Esophagus (tissue), 2 donors: ENCODE measurements at regions not wholly inside any gene's neighbourhood (a gene's known extent, or its start where the extent isn't known, plus 50 kb on each side); places are given as distances from the start of the nearest gene placed in this dataset.
"Not testable (repeated sequence)": the region's sequence is repeated elsewhere in the genome, so short reads cannot be mapped to it uniquely, and the experiment has no call there.

Experiments
- H3K27ac ChIP-seq, 2 donors: one replicate each; pipeline ENCODE4 v1.5.1; 2013; ENCODE audit warnings: low read depth in 2 of 2, mild to moderate bottlenecking in 2 of 2, inconsistent platforms in 1 of 2, low read length in 1 of 2, moderate library complexity in 1 of 2
- H3K27me3 ChIP-seq, 2 donors: one replicate each; pipeline ENCODE4 v1.6.1; 2013; ENCODE audit warnings: low read length in 2 of 2, control low read depth in 1 of 2, mild to moderate bottlenecking in 1 of 2; ENCODE audit not compliant: insufficient read depth in 2 of 2, control insufficient read depth in 1 of 2
- H3K36me3 ChIP-seq, 2 donors: one replicate each; pipeline ENCODE4 v1.6.1; 2013; ENCODE audit warnings: low read length in 1 of 2; ENCODE audit not compliant: control insufficient read depth in 2 of 2, insufficient read depth in 2 of 2
- H3K4me1 ChIP-seq, 2 donors: one replicate each; pipeline ENCODE4 v1.6.1; 2013; ENCODE audit warnings: low read length in 1 of 2; ENCODE audit not compliant: control insufficient read depth in 2 of 2, insufficient read depth in 2 of 2
- H3K4me3 ChIP-seq, 2 donors: one replicate each; pipeline ENCODE4 v1.5.1; 2013; ENCODE audit warnings: low read length in 2 of 2, mild to moderate bottlenecking in 2 of 2, low read depth in 1 of 2, moderate library complexity in 1 of 2
- H3K9me3 ChIP-seq, 2 donors: one replicate each; pipeline ENCODE4 v1.6.1; 2013; ENCODE audit warnings: mild to moderate bottlenecking in 2 of 2, low read depth in 1 of 2, low read length in 1 of 2, moderate library complexity in 1 of 2; ENCODE audit not compliant: control insufficient read depth in 2 of 2, insufficient read depth in 1 of 2
- WGBS, 2 donors: extraction: QIAGEN DNeasy Blood & Tissue Kit; methylation state at CpG; one replicate each; pipeline ENCODE4 v1.1.7; 2013; 5-methylcytosine and 5-hydroxymethylcytosine counted together
- donor health status: healthy with polysubstance abuse.
- donor health status: Bipolar disorder and iron deficiency.

DNA sequence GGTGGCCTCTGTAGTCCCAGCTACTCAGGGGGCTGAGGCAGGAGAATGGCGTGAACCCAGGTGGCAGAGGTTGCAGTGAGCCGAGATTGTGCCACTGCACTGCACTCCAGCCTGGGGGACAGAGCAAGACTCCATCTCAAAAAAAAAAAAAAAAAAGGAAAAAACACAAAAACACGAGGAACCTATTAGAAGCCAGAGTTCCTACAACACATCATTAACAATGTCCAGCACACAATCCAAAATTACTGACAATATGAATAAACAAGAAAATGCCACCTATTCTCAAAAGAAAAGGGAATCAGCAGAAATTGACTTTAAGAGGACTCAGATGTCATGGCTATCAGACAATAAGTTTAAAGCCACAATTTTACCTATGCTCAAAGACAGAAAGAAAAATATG is 57.3 kb upstream of the HS3ST3A1 start:
- WGBS, 2 donors = 91 to 96% methylated on average over 3 of the region's 3 CpGs
- not testable (repeated sequence) for H3K27ac ChIP-seq, H3K27me3 ChIP-seq, H3K4me3 ChIP-seq, H3K9me3 ChIP-seq, H3K4me1 ChIP-seq, H3K36me3 ChIP-seq

DNA sequence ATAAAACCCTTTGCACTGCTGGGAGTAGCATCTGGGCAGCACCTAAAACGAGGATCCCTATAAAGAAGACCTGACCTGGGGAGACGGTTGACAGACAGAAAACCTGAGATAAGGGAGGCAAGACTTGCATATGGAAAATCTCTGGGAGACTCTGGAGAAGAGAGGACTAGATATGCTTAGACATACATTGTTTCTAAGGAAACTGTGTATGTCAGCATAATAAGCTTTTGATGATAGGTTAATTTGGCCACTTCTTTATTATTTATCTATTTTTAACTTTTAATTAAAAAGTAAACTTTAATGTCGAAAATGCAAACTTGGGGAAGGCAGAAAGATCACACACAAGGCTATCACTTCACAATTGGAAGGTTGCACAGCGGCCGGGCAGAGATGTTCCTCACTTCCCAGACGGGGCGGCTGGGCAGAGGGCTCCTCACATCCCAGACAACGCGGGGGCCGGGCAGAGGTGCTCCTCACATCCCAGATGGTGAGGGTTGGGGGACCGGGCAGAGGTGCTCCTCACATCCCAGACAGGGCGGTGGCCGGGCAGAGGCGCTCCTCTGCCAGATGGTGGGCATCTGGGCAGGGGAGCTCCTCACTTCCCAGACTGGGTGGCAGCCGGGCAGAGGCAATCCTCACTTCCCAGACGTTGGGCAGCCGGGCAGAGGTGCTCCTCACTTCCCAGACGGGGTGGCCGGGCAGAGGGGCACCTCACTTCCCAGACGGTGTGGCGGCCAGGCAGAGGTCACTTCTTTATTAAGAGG is 64.3 kb upstream of the HS3ST3A1 start:
- 89 to 92% methylated on average over 21 of the region's 21 CpGs for WGBS, 2 donors
- H3K27me3 ChIP-seq = no peaks in the 10 kb centered on the region
- no peaks in the 10 kb centered on the region for H3K36me3 ChIP-seq
- peaks cover 2 to 6% of the 10 kb centered on the region in 2 donors for H3K9me3 ChIP-seq
- H3K27ac ChIP-seq = no peak overlapping the region
- H3K4me1 ChIP-seq = no peaks in the 10 kb centered on the region
- H3K4me3 ChIP-seq = no peak overlapping the region

DNA sequence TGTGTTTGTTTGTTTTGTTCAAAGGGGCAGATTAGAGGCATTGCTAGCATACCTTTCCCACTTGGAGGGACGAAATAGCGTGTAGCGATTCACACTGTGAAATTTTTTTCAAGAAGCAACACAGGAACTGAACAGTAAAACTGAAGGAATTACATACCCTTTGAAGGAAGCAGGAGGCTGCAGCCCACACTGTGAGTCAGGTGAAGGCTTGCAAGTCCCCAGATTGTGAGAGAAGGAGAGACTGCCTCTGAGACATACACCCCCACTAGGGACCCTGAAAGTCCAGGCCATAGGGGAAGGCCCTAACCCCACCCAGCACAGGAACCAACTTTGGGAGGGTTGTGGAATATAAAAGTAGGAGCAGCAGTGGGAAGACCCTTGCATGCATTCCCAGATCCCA is 69.6 kb upstream of the HS3ST3A1 start:
- Histone ChIP-seq H3K27ac (no peak overlapping the region), H3K9me3 (peaks cover 2 to 6% of the 10 kb centered on the region in 2 donors), H3K36me3 (no peaks in the 10 kb centered on the region), H3K4me3 (no peak overlapping the region), H3K27me3 (no peaks in the 10 kb centered on the region), H3K4me1 (no peaks in the 10 kb centered on the region)
- 53 to 58% methylated on average over 3 of the region's 3 CpGs for WGBS, 2 donors

DNA sequence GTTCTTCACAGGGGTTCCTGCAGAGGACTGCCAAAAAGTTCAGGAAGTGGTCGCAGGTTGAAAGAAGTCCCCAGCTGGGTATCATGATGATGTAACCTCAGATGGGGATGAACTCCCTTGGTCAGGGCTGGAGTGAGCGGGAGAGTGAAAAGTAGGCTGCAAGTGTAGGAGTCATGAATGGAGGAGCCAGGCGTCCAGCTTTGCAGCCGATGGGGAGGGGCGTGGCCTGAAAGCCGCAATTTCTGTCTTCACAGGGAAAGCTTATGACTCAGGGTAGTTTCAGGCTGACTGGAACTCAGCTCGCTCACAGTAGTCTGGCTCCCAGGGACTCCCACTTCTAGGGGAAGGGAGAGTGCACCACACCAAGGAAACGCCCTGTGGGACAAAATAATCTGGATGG is 70.0 kb upstream of the HS3ST3A1 start:
- WGBS, 2 donors = 72 to 75% methylated on average over 8 of the region's 8 CpGs
- no peak overlapping the region for H3K27ac ChIP-seq
- peaks cover 2 to 6% of the 10 kb centered on the region in 2 donors for H3K9me3 ChIP-seq
- H3K36me3 ChIP-seq = no peaks in the 10 kb centered on the region
- no peak overlapping the region for H3K4me3 ChIP-seq
- no peaks in the 10 kb centered on the region for H3K4me1 ChIP-seq
- H3K27me3 ChIP-seq = no peaks in the 10 kb centered on the region

DNA sequence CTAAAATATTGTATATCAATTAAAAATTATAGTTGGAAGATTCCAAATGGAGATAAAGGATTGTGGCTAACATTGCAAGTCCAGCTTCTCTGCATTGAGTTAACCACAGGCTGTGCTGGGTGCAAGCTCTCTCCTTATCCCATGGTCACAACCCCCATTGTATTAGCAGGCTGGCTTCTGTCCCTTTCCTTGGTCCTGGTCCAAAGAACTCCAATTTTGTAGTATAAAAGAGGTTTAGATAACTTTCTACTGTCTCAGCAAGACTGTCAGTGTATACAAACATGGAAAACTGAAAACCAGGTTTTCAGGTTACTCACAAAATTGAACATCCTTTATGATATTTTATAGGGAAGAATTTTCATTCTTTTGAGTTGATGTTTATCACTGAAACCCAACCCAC is 76.6 kb upstream of the HS3ST3A1 start:
- Histone ChIP-seq H3K4me1 (no peaks in the 10 kb centered on the region), H3K9me3 (no peaks in the 10 kb centered on the region), H3K27me3 (no peaks in the 10 kb centered on the region), H3K36me3 (no peaks in the 10 kb centered on the region), H3K27ac (no peak overlapping the region), H3K4me3 (no peak overlapping the region)

DNA sequence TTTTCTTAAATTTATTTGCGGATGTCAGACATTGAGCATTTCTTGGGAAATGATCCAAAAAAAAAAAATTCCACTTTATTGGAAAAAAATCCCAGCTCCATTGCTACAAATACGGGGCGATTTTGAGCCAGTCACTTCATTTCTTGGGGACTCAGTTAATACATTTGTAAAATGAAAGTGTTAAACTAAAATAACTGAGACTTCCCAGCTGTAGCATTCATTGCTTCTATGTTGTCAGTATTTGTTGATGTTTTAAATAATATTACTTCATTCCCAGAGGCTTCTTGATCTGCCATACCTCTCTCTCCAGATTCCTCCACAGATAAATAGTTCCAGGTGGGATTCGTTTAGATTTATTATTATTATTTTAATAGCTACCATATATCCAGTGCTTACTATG is 77.1 kb upstream of the HS3ST3A1 start:
- Histone ChIP-seq H3K27ac (no peak overlapping the region), H3K4me1 (no peaks in the 10 kb centered on the region), H3K4me3 (no peak overlapping the region), H3K9me3 (no peaks in the 10 kb centered on the region), H3K36me3 (no peaks in the 10 kb centered on the region), H3K27me3 (no peaks in the 10 kb centered on the region)
- WGBS, 2 donors = 54 to 64% methylated on average over 4 of the region's 4 CpGs

DNA sequence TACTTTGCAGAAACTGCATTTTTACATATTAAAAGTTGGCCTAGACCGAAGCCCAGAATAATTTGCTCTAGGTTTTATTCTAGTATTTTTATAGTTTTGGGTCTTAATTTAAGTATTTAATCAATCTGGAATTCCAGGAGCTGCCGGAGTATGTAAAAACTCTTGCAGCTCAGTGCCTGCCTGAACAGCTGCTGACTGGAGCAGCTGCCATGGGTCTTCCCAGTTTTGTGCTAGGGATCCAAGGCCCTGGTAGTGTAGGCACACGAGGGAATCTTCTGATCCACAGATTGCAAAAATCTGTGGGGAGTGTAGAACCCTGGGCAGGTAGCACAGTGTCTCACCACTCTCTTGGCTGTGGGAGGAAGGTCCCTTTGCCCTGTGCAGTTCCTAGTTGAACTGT is 87.0 kb upstream of the HS3ST3A1 start:
- Histone ChIP-seq H3K27ac (no peak overlapping the region), H3K36me3 (no peaks in the 10 kb centered on the region), H3K4me1 (no peaks in the 10 kb centered on the region), H3K9me3 (no peaks in the 10 kb centered on the region), H3K4me3 (no peak overlapping the region), H3K27me3 (no peaks in the 10 kb centered on the region)
- 82 to 89% methylated on average over 3 of the region's 3 CpGs for WGBS, 2 donors

DNA sequence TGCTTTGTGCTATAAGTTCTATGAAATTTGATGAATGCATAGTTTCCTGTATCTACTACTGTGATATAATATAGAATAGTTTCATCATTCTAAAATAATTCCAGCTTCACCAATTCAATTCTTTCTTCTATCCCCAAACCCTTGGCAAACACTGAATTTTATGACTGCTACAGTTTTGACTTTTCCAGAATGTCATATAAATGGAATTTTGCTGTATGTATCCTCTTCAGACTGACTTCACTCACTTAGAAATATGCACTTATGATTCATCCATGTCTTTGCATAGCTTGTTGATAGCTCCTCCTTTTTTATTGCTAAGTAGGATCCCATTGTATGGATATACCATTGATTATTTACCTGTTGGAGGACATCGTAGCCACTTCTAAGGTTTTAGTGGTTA is 89.1 kb upstream of the HS3ST3A1 start:
- Histone ChIP-seq H3K9me3 (no peaks in the 10 kb centered on the region), H3K27me3 (no peaks in the 10 kb centered on the region), H3K27ac (no peak overlapping the region), H3K36me3 (no peaks in the 10 kb centered on the region), H3K4me3 (no peak overlapping the region), H3K4me1 (no peaks in the 10 kb centered on the region)
- WGBS, 2 donors = 93 to 97% methylated on average over 1 of the region's 1 CpG

DNA sequence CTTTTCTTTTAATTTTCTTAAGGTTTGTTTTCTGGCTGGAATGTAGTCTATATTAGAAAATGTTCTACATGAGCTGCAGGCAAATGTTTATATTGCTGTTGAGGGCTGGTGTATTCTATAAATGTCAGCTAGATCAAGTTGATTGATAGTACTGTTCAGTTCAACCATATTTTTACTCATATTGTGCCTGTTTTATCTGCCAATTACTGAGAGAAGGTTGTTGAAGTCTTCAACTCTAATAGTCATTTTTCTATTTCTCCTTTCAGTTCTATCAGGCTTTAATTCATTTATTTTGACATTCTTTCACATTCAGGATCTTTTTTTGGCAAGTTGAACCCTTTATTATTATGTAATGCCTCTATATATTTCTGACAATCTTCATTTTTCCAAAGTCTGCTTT is 93.2 kb upstream of the HS3ST3A1 start:
- no peaks in the 10 kb centered on the region for H3K36me3 ChIP-seq
- no peaks in the 10 kb centered on the region for H3K9me3 ChIP-seq
- H3K27ac ChIP-seq = no peak overlapping the region
- H3K4me1 ChIP-seq = no peaks in the 10 kb centered on the region
- H3K27me3 ChIP-seq = no peaks in the 10 kb centered on the region
- H3K4me3 ChIP-seq = no peak overlapping the region

DNA sequence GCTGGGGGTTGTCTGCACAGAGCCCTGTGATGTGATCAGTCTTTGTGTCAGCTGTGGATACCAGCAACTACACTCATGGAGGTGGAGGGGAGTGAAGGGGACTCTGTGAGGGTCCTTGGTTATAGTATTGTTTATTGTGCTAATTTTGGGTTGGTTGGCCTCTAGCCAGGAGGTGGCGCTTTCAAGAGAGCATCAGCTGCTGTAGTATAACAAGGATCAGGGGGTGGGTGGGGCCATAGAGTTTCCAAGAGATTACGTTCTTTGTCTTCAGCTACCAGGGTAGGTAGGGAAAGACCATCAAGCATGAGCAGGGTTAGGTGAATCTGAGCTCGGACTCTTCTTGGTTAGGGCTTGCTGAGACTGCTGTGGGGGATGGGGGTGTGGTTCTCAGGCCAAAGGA is 97.1 kb upstream of the HS3ST3A1 start:
- H3K36me3 ChIP-seq = no peaks in the 10 kb centered on the region
- H3K27ac ChIP-seq = no peak overlapping the region
- WGBS, 2 donors = 81 to 90% methylated on average over 3 of the region's 3 CpGs
- no peak overlapping the region for H3K4me3 ChIP-seq
- no peaks in the 10 kb centered on the region for H3K4me1 ChIP-seq
- no peaks in the 10 kb centered on the region for H3K9me3 ChIP-seq
- H3K27me3 ChIP-seq = no peaks in the 10 kb centered on the region
